ENCODE measurements at regions not wholly inside any gene's neighbourhood (a gene's known extent, or its start where the extent isn't known, plus 50 kb on each side); places are given as distances from the start of the nearest gene placed in this dataset.

DNA sequence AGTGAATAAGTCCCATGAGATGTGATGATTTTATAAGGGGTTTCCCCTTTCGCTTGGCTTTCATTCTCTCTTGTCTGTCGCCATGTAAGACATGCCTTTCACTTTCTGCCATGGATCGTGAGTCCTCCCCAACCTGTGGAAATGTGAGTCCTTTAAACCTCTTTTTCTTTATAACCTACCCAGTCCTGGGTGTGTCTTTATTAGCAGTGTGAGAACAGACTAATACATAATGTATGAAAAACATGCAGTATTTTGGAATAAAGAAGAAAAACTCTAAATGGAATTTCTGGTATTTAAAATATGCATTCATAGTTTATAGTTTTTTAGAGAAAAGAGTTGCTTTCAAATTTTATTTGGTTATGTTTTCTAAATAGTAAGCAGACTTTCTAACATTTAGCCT lies 360.7 kb downstream of the PCDH7 start:
- DNase-seq: no peak
- WGBS, 2 donors: 92 to 94% methylated on average over 3 of the region's 3 CpGs
- Histone ChIP-seq H3K36me3 (ENCODE audit: low read depth, missing control alignments) (no peaks in the 10 kb centered on the region), H3K27me3 (no peaks in the 10 kb centered on the region), H3K27ac (no peak overlapping the region), H3K4me1 (no peaks in the 10 kb centered on the region), H3K9me3 (no peaks in the 10 kb centered on the region), H3K4me3 (no peak overlapping the region)
- TF ChIP-seq, protein P1, sequence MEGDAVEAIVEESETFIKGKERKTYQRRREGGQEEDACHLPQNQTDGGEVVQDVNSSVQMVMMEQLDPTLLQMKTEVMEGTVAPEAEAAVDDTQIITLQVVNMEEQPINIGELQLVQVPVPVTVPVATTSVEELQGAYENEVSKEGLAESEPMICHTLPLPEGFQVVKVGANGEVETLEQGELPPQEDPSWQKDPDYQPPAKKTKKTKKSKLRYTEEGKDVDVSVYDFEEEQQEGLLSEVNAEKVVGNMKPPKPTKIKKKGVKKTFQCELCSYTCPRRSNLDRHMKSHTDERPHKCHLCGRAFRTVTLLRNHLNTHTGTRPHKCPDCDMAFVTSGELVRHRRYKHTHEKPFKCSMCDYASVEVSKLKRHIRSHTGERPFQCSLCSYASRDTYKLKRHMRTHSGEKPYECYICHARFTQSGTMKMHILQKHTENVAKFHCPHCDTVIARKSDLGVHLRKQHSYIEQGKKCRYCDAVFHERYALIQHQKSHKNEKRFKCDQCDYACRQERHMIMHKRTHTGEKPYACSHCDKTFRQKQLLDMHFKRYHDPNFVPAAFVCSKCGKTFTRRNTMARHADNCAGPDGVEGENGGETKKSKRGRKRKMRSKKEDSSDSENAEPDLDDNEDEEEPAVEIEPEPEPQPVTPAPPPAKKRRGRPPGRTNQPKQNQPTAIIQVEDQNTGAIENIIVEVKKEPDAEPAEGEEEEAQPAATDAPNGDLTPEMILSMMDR (IDR thresholded peaks at IDR 0.05): no peak
- intact Hi-C loops (cut with DNase I; ENCODE audit: low total_unique reads): no loop called here

DNA sequence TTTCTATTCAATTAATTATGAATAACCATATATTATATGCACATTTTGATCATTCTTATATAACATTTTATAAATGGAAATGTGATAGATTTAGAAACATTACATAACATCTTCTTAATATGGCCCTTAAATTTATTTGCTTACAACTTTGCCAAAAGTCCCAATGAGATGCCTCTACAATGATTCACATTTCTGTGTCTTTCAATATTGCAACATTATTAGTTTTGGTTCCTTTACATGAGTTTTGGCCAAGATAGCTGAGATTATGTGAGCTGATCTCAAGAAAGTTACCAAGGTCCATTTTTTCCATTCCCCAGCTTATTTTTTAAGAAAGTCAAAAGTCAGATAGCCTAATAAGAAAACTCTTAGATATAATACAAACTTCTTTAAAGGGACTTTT lies 361.2 kb downstream of the PCDH7 start:
- TF ChIP-seq, protein P1 (IDR thresholded peaks at IDR 0.05): no peak
- TF ChIP-seq POLR2A (IDR thresholded peaks at IDR 0.05): no peak
- no peaks in the 10 kb centered on the region for H3K9me3 ChIP-seq
- intact Hi-C loops (cut with DNase I; ENCODE audit: low total_unique reads): no loop called here
- H3K4me3 ChIP-seq: no peak overlapping the region
- H3K27ac ChIP-seq: no peak overlapping the region
- no peaks in the 10 kb centered on the region for H3K27me3 ChIP-seq
- no peak for DNase-seq
- H3K36me3 ChIP-seq (ENCODE audit: low read depth, missing control alignments): no peaks in the 10 kb centered on the region
- no peaks in the 10 kb centered on the region for H3K4me1 ChIP-seq

DNA sequence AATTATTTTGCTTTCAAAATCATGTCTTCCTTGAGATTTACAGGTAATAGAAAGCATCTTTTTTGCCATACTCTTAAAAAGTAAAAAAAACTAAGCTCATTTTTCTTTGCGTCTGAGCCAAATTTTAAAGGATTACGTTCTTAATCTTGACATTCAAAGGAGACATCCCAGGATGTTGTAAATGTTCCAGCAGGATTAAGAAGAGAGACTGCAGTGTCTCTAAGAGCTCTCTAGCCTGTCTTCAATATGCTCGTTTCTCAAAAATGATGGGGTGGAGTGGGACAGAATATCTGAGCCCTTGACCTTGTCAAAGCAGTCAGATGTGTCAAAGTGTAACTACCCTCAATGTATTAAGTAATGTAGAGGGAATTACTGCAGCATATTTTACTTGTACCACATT lies 363.3 kb downstream of the PCDH7 start:
- DNase-seq: no peak
- Histone ChIP-seq H3K4me3 (no peak overlapping the region), H3K9me3 (no peaks in the 10 kb centered on the region), H3K27me3 (no peaks in the 10 kb centered on the region), H3K36me3 (ENCODE audit: low read depth, missing control alignments) (no peaks in the 10 kb centered on the region), H3K4me1 (no peaks in the 10 kb centered on the region), H3K27ac (no peak overlapping the region)
- WGBS, 2 donors: 48 to 53% methylated on average over 3 of the region's 3 CpGs
- intact Hi-C loops (cut with DNase I; ENCODE audit: low total_unique reads): no loop called here
- TF ChIP-seq POLR2A (IDR thresholded peaks at IDR 0.05): no peak
- TF ChIP-seq, protein P1 (IDR thresholded peaks at IDR 0.05): no peak

DNA sequence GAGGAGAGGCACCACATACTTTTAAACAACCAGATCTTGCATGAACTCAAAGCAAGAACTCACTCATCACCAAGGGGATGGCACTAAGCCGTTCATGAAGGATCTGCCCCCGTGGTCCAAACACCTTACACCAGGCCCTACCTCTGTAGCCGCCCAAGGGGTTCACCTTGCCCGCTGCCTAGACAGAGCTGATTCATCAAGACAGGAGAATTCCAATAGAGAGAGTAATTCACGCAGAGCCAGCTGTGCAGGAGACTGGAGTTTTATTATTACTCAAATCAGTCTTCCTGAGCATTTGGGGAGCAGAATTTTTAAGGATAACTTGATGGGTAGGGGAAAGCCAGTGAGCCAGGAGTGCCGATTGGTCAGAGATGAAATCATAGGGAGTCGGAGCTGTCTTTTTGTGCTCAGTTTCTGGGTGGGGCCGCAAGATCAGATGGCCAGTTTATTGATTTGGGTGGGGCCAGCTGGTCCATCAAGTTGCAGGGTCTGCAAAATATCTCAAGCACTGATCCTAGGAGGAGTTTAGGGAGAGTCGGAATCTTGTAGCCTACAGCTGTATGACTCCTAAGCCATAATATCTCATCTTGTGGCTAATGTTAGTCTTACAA lies 364.7 kb downstream of the PCDH7 start:
- TF ChIP-seq, protein P1 (IDR thresholded peaks at IDR 0.05): no peak
- TF ChIP-seq POLR2A (IDR thresholded peaks at IDR 0.05): no peak
- no peaks in the 10 kb centered on the region for H3K4me1 ChIP-seq
- no peaks in the 10 kb centered on the region for H3K27me3 ChIP-seq
- 70 to 81% methylated on average over 9 of the region's 9 CpGs for WGBS, 2 donors
- no peak for DNase-seq
- H3K27ac ChIP-seq: no peak overlapping the region
- intact Hi-C loops (cut with DNase I; ENCODE audit: low total_unique reads): no loop called here
- H3K36me3 ChIP-seq (ENCODE audit: low read depth, missing control alignments): no peaks in the 10 kb centered on the region
- no peaks in the 10 kb centered on the region for H3K9me3 ChIP-seq
- H3K4me3 ChIP-seq: no peak overlapping the region

DNA sequence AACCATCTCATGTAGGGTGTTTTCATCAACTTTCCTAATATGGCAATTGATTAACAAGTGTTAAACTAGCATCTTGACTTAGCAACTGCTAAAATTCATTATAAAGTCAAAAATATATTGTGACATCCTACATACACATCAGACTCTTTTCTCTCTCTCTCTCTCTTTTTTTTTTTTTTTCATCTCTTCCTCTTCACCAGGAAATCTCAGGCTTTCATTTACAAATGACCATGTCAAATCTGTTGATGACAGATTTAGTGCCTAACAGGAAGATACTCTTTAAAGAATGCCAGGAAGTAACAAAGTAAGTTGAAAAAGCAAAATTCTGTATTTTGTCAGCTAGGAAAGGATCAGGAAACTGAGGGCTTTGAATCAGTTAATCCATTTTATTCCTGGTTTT lies 365.5 kb downstream of the PCDH7 start:
- H3K4me1 ChIP-seq: no peaks in the 10 kb centered on the region
- DNase-seq: no peak
- H3K9me3 ChIP-seq: no peaks in the 10 kb centered on the region
- H3K27me3 ChIP-seq: no peaks in the 10 kb centered on the region
- TF ChIP-seq POLR2A (IDR thresholded peaks at IDR 0.05): no peak
- TF ChIP-seq, protein P1 (IDR thresholded peaks at IDR 0.05): no peak
- H3K36me3 ChIP-seq (ENCODE audit: low read depth, missing control alignments): no peaks in the 10 kb centered on the region
- no peak overlapping the region for H3K4me3 ChIP-seq
- intact Hi-C loops (cut with DNase I; ENCODE audit: low total_unique reads): no loop called here
- H3K27ac ChIP-seq: no peak overlapping the region
